ENCODE measurements at regions not wholly inside any gene's neighbourhood (a gene's known extent, or its start where the extent isn't known, plus 50 kb on each side); places are given as distances from the start of the nearest gene placed in this dataset.

DNA sequence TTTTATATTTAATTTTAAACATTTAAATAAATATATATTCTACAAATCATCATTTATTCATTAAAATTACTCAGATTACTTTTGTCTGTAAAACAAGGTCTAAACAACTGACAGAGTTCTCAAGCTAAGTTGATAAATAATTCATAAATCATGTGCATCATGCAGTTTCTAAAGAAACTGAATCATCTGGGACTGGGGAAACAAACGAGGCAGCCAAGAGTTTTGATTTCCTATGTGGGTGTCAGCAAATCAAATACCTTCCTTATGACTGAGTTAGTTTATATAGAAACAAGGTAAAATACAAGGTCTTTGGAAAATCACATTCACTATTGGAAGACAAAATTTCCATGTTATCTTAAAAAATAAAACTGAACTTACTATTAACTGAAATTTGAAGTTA lies 149.9 kb upstream of the BEND6 start:
- no peaks in the 10 kb centered on the region for H3K36me3 ChIP-seq (ENCODE audit: insufficient read depth, insufficient read length, low read length)
- H3K27me3 ChIP-seq (ENCODE audit: insufficient read depth, insufficient read length) = no peaks in the 10 kb centered on the region
- TF ChIP-seq YY1 (IDR thresholded peaks at IDR 0.05; ENCODE audit: insufficient read depth, insufficient read length) = no peak
- TF ChIP-seq SUZ12 (IDR thresholded peaks at IDR 0.05; ENCODE audit: extremely low read depth, insufficient read depth, insufficient read length) = no peak
- no peak for TF ChIP-seq ZNF274 (IDR thresholded peaks at IDR 0.05; ENCODE audit: low read depth, low read length)
- H3K4me3 ChIP-seq (ENCODE audit: insufficient read length, low read depth) = no peak overlapping the region
- DNase-seq (ENCODE audit: low read depth, low spot score) = no peak
- no peak overlapping the region for H3K9ac ChIP-seq (ENCODE audit: insufficient read length, low read depth)
- no peaks in the 10 kb centered on the region for H3K9me3 ChIP-seq (ENCODE audit: insufficient read depth, low read length)
- H3K4me1 ChIP-seq (ENCODE audit: insufficient read depth, insufficient read length) = peaks cover 4% of the 10 kb centered on the region

DNA sequence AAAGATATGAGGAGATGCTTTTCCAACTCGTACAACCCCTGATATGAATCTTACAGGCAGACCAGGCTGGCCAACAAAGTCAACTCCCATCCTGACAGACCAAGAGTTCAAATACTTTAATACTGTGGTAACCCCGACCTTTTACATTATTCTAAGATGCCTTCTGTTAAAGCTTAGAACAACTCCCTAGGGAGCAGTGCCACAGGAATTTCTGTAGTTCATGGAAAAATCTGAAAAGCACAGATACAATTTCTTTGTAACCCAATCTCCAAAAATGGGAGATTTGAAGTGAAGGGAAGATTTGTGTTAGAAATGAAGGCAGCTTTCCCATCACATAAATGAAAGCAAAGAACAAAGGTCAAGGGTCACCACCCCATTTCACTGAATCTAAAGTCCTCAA lies 151.3 kb upstream of the BEND6 start:
- TF ChIP-seq YY1 (IDR thresholded peaks at IDR 0.05; ENCODE audit: insufficient read depth, insufficient read length) (no peak), ZNF274 (IDR thresholded peaks at IDR 0.05; ENCODE audit: low read depth, low read length) (no peak), SUZ12 (IDR thresholded peaks at IDR 0.05; ENCODE audit: extremely low read depth, insufficient read depth, insufficient read length) (no peak)
- Histone ChIP-seq H3K9me3 (ENCODE audit: insufficient read depth, low read length) (no peaks in the 10 kb centered on the region), H3K9ac (ENCODE audit: insufficient read length, low read depth) (no peak overlapping the region), H3K4me1 (ENCODE audit: insufficient read depth, insufficient read length) (peaks cover 4% of the 10 kb centered on the region), H3K4me3 (ENCODE audit: insufficient read length, low read depth) (no peak overlapping the region), H3K36me3 (ENCODE audit: insufficient read depth, insufficient read length, low read length) (no peaks in the 10 kb centered on the region), H3K27me3 (ENCODE audit: insufficient read depth, insufficient read length) (no peaks in the 10 kb centered on the region)
- DNase-seq (ENCODE audit: low read depth, low spot score) = no peak

DNA sequence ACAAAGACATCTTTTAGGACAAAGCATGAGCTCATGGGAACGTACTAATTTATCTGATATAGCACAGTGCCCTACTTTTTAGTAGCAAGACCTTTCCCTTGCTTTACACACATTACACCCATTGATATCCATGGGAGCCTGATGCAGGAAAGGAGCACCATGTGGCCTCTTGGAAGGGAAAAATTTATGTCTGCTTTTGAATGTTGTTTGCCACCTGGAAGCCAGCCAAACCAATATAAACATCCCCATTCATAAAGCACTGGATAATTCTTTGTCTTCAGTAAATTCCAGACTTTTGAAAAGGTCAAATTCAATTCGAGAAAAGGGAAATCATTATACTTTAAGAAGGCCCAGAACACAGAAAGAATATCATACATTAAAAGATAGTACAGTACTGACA lies 152.3 kb upstream of the BEND6 start:
- Histone ChIP-seq H3K4me1 (ENCODE audit: insufficient read depth, insufficient read length) (peaks cover 4% of the 10 kb centered on the region), H3K36me3 (ENCODE audit: insufficient read depth, insufficient read length, low read length) (no peaks in the 10 kb centered on the region), H3K9me3 (ENCODE audit: insufficient read depth, low read length) (no peaks in the 10 kb centered on the region), H3K4me3 (ENCODE audit: insufficient read length, low read depth) (no peak overlapping the region), H3K9ac (ENCODE audit: insufficient read length, low read depth) (no peak overlapping the region), H3K27me3 (ENCODE audit: insufficient read depth, insufficient read length) (no peaks in the 10 kb centered on the region)
- TF ChIP-seq SUZ12 (IDR thresholded peaks at IDR 0.05; ENCODE audit: extremely low read depth, insufficient read depth, insufficient read length) = no peak
- no peak for TF ChIP-seq YY1 (IDR thresholded peaks at IDR 0.05; ENCODE audit: insufficient read depth, insufficient read length)
- no peak for TF ChIP-seq ZNF274 (IDR thresholded peaks at IDR 0.05; ENCODE audit: low read depth, low read length)
- no peak for DNase-seq (ENCODE audit: low read depth, low spot score)

DNA sequence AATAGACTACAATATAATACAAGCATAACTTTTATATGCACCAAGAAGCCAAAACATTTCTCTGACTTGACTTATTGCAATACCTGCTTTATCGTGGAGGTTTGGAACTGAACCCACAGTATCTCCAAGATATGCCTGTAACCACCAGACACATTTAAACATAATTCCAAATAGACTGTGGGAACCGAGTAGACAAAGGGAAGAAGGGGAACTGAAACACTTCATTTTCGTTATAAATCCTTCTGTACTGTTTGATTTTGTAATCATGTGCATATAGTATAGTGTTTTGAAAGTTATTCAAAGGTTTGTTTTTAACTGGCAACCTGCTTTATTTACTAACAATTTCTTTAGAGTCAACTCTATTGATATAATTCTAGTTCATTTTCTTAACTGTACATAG lies 154.9 kb upstream of the BEND6 start:
- Histone ChIP-seq H3K36me3 (ENCODE audit: insufficient read depth, insufficient read length, low read length) (no peaks in the 10 kb centered on the region), H3K27me3 (ENCODE audit: insufficient read depth, insufficient read length) (no peaks in the 10 kb centered on the region), H3K9me3 (ENCODE audit: insufficient read depth, low read length) (no peaks in the 10 kb centered on the region), H3K9ac (ENCODE audit: insufficient read length, low read depth) (no peak overlapping the region), H3K4me1 (ENCODE audit: insufficient read depth, insufficient read length) (no peaks in the 10 kb centered on the region), H3K4me3 (ENCODE audit: insufficient read length, low read depth) (no peak overlapping the region)
- DNase-seq (ENCODE audit: low read depth, low spot score) = no peak
- no peak for TF ChIP-seq YY1 (IDR thresholded peaks at IDR 0.05; ENCODE audit: insufficient read depth, insufficient read length)
- TF ChIP-seq ZNF274 (IDR thresholded peaks at IDR 0.05; ENCODE audit: low read depth, low read length) = no peak
- no peak for TF ChIP-seq SUZ12 (IDR thresholded peaks at IDR 0.05; ENCODE audit: extremely low read depth, insufficient read depth, insufficient read length)

DNA sequence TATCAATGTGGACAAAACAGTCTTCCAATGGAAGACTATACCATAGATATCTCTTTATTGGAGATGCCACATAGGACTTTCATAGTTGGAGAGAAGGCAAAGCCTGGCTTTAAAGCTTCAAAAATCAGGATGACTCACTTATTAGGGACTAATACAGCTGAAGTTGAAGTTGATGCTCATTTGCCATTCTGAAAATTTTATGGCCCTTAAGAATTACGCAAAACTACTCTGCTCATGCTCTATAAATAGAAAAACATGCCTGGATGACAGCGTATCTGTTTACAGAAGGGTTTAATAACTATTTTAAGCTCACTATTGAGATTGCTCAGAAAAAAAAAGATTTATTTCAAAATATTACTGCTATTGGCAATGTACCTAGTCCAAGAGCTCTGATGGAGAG lies 155.5 kb upstream of the DST start:
- no peak for TF ChIP-seq SUZ12 (IDR thresholded peaks at IDR 0.05; ENCODE audit: extremely low read depth, insufficient read depth, insufficient read length)
- TF ChIP-seq ZNF274 (IDR thresholded peaks at IDR 0.05; ENCODE audit: low read depth, low read length) = no peak
- TF ChIP-seq YY1 (IDR thresholded peaks at IDR 0.05; ENCODE audit: insufficient read depth, insufficient read length) = no peak
- H3K4me1 ChIP-seq (ENCODE audit: insufficient read depth, insufficient read length) = no peaks in the 10 kb centered on the region

DNA sequence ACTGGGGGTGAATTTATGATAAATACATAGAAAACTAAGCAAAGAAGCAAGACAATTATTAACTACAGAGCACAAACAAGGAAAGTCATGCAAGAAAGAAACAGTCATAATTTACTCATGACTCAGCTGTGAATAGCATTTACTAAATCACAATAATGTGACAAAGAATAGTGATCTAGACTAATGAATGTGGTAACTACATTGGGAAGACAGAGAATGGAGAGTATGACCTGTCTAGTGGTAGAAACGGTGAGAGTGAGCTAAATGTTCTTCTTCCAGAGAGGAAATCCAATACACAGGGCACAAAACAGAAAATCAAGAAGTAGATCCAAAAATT lies 153.5 kb upstream of the DST start:
- Histone ChIP-seq H3K9ac (ENCODE audit: insufficient read length, low read depth) (no peak overlapping the region), H3K4me1 (ENCODE audit: insufficient read depth, insufficient read length) (no peaks in the 10 kb centered on the region), H3K27me3 (ENCODE audit: insufficient read depth, insufficient read length) (no peaks in the 10 kb centered on the region), H3K9me3 (ENCODE audit: insufficient read depth, low read length) (no peaks in the 10 kb centered on the region), H3K4me3 (ENCODE audit: insufficient read length, low read depth) (no peak overlapping the region), H3K36me3 (ENCODE audit: insufficient read depth, insufficient read length, low read length) (no peaks in the 10 kb centered on the region)
- no peak for DNase-seq (ENCODE audit: low read depth, low spot score)
- TF ChIP-seq SUZ12 (IDR thresholded peaks at IDR 0.05; ENCODE audit: extremely low read depth, insufficient read depth, insufficient read length) (no peak), YY1 (IDR thresholded peaks at IDR 0.05; ENCODE audit: insufficient read depth, insufficient read length) (no peak)

More for the DNA sequence above, 155.5 kb upstream of the DST start:
- no peaks in the 10 kb centered on the region for H3K36me3 ChIP-seq (ENCODE audit: insufficient read depth, insufficient read length, low read length)
- H3K9ac ChIP-seq (ENCODE audit: insufficient read length, low read depth) = no peak overlapping the region
- H3K27me3 ChIP-seq (ENCODE audit: insufficient read depth, insufficient read length) = no peaks in the 10 kb centered on the region
- no peak overlapping the region for H3K4me3 ChIP-seq (ENCODE audit: insufficient read length, low read depth)
- no peaks in the 10 kb centered on the region for H3K9me3 ChIP-seq (ENCODE audit: insufficient read depth, low read length)
- no peak for DNase-seq (ENCODE audit: low read depth, low spot score)

DNA sequence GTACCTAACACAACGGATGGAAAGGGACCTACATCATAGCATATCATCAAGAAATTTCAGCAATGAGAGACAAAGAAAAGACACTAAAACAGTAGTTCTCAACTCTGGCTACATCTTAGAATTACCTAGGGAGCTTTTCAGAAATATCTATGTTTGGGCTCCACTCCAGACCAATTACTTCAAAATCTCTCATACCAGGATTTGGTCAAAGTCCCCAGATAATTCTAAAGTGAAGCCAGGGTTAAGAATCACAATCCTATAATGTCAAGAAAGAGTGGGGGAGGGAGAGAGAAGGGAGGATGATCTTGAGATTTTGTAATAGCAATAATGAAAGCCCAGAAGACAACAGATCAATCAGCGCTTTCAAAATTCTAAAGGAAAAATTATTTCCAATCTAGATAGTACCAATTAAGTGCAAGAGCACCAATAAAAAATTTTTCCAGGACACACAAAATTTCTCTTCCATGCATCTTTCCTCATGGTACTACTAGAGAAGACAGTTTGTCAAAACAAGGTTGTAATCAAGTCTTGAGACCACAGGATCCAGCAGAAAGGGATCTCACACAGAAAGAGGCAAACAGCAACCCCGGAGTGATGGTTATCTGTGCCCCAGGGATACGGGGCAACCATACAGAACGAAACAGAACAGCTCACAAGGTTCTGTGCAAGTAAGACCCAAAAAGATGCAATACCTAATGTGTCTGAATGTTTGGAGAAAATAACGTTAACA lies 152.9 kb upstream of the DST start:
- no peaks in the 10 kb centered on the region for H3K9me3 ChIP-seq (ENCODE audit: insufficient read depth, low read length)
- H3K36me3 ChIP-seq (ENCODE audit: insufficient read depth, insufficient read length, low read length) = no peaks in the 10 kb centered on the region
- no peaks in the 10 kb centered on the region for H3K27me3 ChIP-seq (ENCODE audit: insufficient read depth, insufficient read length)
- no peak for DNase-seq (ENCODE audit: low read depth, low spot score)
- H3K4me1 ChIP-seq (ENCODE audit: insufficient read depth, insufficient read length) = no peaks in the 10 kb centered on the region
- H3K4me3 ChIP-seq (ENCODE audit: insufficient read length, low read depth) = no peak overlapping the region
- H3K9ac ChIP-seq (ENCODE audit: insufficient read length, low read depth) = no peak overlapping the region
- TF ChIP-seq SUZ12 (IDR thresholded peaks at IDR 0.05; ENCODE audit: extremely low read depth, insufficient read depth, insufficient read length) = no peak
- no peak for TF ChIP-seq ZNF274 (IDR thresholded peaks at IDR 0.05; ENCODE audit: low read depth, low read length)
- no peak for TF ChIP-seq YY1 (IDR thresholded peaks at IDR 0.05; ENCODE audit: insufficient read depth, insufficient read length)

Measured in NT2/D1 (cell line).